Endothelial cell of umbilical vein (primary cell): ENCODE measurements at regions not wholly inside any gene's neighbourhood (a gene's known extent, or its start where the extent isn't known, plus 50 kb on each side); places are given as distances from the start of the nearest gene placed in this dataset.

ENCODE experiments used
- BruUV-seq: library from RNA; stranded (reverse); fragments of 400-500 nt; replicated peaks from 2 replicates; lab custom pipeline; 2021; lab: Mats Ljungman, UMichigan
- CTCF ChIA-PET: fragments of 300-600, 350-600 bp; sonication (Branson Sonifier 250); formaldehyde crosslinking; loops from one replicate; lab custom pipeline; 2021; ENCODE audit warnings: antibody characterized with exemption, inconsistent platforms; lab: Charles Lee
- POLR2A ChIA-PET: fragments of 300-600, 350-600 bp; sonication (Branson Sonifier 250); formaldehyde crosslinking; loops from one replicate; lab custom pipeline; 2021; ENCODE audit warnings: antibody characterized with exemption, inconsistent platforms; lab: Charles Lee
- DNase-seq: peaks from one replicate; pipeline ENCODE4 v3.0.0-alpha.2; 2011; ENCODE audit warnings: low read depth, low spot score
- FAIRE-seq: peaks from 2 replicates; lab custom pipeline; 2011; peaks lifted over from hg19 to GRCh38; lab: Jason Lieb, UNC
- H2AFZ ChIP-seq: 2 replicates; pipeline ENCODE4 v1.6.0; 2012; ENCODE audit warnings: low read depth, low read length, control low read depth, inconsistent platforms
- H3K27ac ChIP-seq: 2 replicates; pipeline ENCODE4 v1.5.1; 2011; ENCODE audit warnings: low read depth, mild to moderate bottlenecking, control low read depth, low read length, moderate library complexity; ENCODE audit not compliant: insufficient read depth
- H3K27me3 ChIP-seq, 2 experiments: 2 replicates each; pipeline versions ENCODE4 v1.6.0 to v1.6.1; 2011; ENCODE audit warnings: low read length in 2 of 2, mixed read lengths in 1 of 2; ENCODE audit not compliant: control insufficient read depth in 2 of 2, insufficient read depth in 2 of 2
- H3K36me3 ChIP-seq, 2 experiments: 2 replicates in 1 of 2; 3 replicates in 1 of 2; pipeline ENCODE4 v1.5.1; 2011; ENCODE audit warnings: low read length in 2 of 2, mild to moderate bottlenecking in 1 of 2, moderate library complexity in 1 of 2; ENCODE audit not compliant: control insufficient read depth in 2 of 2, insufficient read depth in 2 of 2; ENCODE audit errors: extremely low read depth in 1 of 2
- H3K4me1 ChIP-seq: 3 replicates; pipeline ENCODE4 v1.5.1; 2011; ENCODE audit warnings: mild to moderate bottlenecking, low read length; ENCODE audit not compliant: control insufficient read depth, insufficient read depth; ENCODE audit errors: extremely low read depth
- H3K4me2 ChIP-seq: 2 replicates; pipeline ENCODE4 v1.6.1; 2011; ENCODE audit warnings: low read length, control low read depth, mixed read lengths; ENCODE audit not compliant: insufficient read depth
- H3K4me3 ChIP-seq, 3 experiments: fragments of 200-600 bp in 1 of 3; sonication (generic), shearing (Covaris generic) in 1 of 3; replicated peaks in 1 of 3; 2 replicates each; pipeline ENCODE4 v1.5.1; 2011 to 2016; ENCODE audit warnings: control low read depth in 3 of 3, low read length in 3 of 3, mild to moderate bottlenecking in 2 of 3, inconsistent platforms in 1 of 3, low read depth in 1 of 3, moderate library complexity in 1 of 3; ENCODE audit not compliant: insufficient read depth in 1 of 3
- H3K79me2 ChIP-seq: 2 replicates; pipeline ENCODE4 v1.6.0; 2012; ENCODE audit warnings: low read length, inconsistent platforms; ENCODE audit not compliant: control insufficient read depth, insufficient read depth
- H3K9ac ChIP-seq: replicated peaks from 2 replicates; pipeline ENCODE3; 2011; ENCODE audit warnings: low read length, control low read depth; ENCODE audit not compliant: insufficient read depth; ENCODE audit errors: extremely low read depth
- H3K9me1 ChIP-seq: replicated peaks from 3 replicates; pipeline ENCODE4 v1.6.0; 2011; ENCODE audit warnings: mild to moderate bottlenecking, low read length; ENCODE audit not compliant: control insufficient read depth, insufficient read depth; ENCODE audit errors: extremely low read depth
- H3K9me3 ChIP-seq: replicated peaks from 2 replicates; pipeline ENCODE4 v1.5.1; 2012; ENCODE audit warnings: low read length, inconsistent platforms; ENCODE audit not compliant: control insufficient read depth, insufficient read depth
- H4K20me1 ChIP-seq: replicated peaks from 2 replicates; pipeline ENCODE3; 2011; ENCODE audit warnings: mild to moderate bottlenecking, low read length; ENCODE audit not compliant: control insufficient read depth, insufficient read depth; ENCODE audit errors: extremely low read depth
- EZH2 ChIP-seq: IDR thresholded peaks from 2 replicates; pipeline ENCODE4 v1.6.1; 2012; ENCODE audit warnings: borderline replicate concordance, low read depth, mild to moderate bottlenecking, moderate library complexity, low read length, inconsistent platforms; ENCODE audit not compliant: severe bottlenecking
- FOS ChIP-seq: IDR thresholded peaks from 2 replicates; pipeline ENCODE4 v1.6.1; 2011; ENCODE audit warnings: mild to moderate bottlenecking, low read length, moderate library complexity, borderline replicate concordance; ENCODE audit not compliant: insufficient read depth
- GATA2 ChIP-seq: IDR thresholded peaks from 2 replicates; pipeline ENCODE4 v1.7.0; 2011; ENCODE audit warnings: low read depth, mild to moderate bottlenecking, moderate library complexity, mixed read lengths, low read length; ENCODE audit not compliant: insufficient read length, insufficient read depth
- JUN ChIP-seq: IDR thresholded peaks from 2 replicates; pipeline ENCODE4 v1.6.1; 2011; ENCODE audit warnings: borderline replicate concordance, low read depth; ENCODE audit not compliant: insufficient read length, insufficient read depth
- MYC ChIP-seq: IDR thresholded peaks from one replicate; pipeline ENCODE4 v1.6.1; 2011; ENCODE audit warnings: mild to moderate bottlenecking, low read depth, low read length
- POLR2A ChIP-seq: IDR thresholded peaks from 2 replicates; pipeline ENCODE4 v1.6.1; 2012; ENCODE audit warnings: low read depth, mild to moderate bottlenecking, control low read depth, low read length
- POLR2AphosphoS5 ChIP-seq: IDR thresholded peaks from 2 replicates; pipeline ENCODE4 v1.6.1; 2012; ENCODE audit warnings: low read depth, mild to moderate bottlenecking, control low read depth, low read length, moderate library complexity; ENCODE audit not compliant: insufficient read depth
- dilution Hi-C: fragments of 300-500 bp; cut with MboI; formaldehyde crosslinking; loops from one replicate; pipeline ENCODE4 v1.15.0; 2019; ENCODE audit warnings: low sequenced_read_pairs; ENCODE audit not compliant: extremely low pct_ligation_motif_present
- intact Hi-C: fragments of 100-400 bp; cut with micrococcal nuclease; formaldehyde crosslinking; loops from one replicate; pipeline ENCODE4 v1.10.0; 2022
- TF ChIP-seq, protein P1 (sequence below), 2 donors: IDR thresholded peaks; 1 replicate in 1 of 2; 2 replicates in 1 of 2; pipeline ENCODE4 v1.5.1; 2011; ENCODE audit warnings: low read length in 2 of 2, mild to moderate bottlenecking in 2 of 2, moderate library complexity in 2 of 2, control low read depth in 1 of 2, inconsistent platforms in 1 of 2, low read depth in 1 of 2; ENCODE audit not compliant: insufficient read depth in 1 of 2; ENCODE audit errors: extremely low read depth in 1 of 2
- TF ChIP-seq, protein P2 (sequence below): IDR thresholded peaks from 2 replicates; pipeline ENCODE4 v1.6.1; 2011; ENCODE audit not compliant: insufficient read depth, insufficient read length

GRCh38 chr1:2917284-2917683 lies 104.0 kb upstream of the ACTRT2 start:
- Histone ChIP-seq H3K9me1 (no peaks in the 10 kb centered on the region), H3K9me3 (no peaks in the 10 kb centered on the region), H2AFZ (no peak overlapping the region), H3K4me2 (no peak overlapping the region), H3K4me3 (no peak overlapping the region), H4K20me1 (no peaks in the 10 kb centered on the region), H3K79me2 (no peaks in the 10 kb centered on the region), H3K27ac (no peak overlapping the region), H3K4me1 (no peaks in the 10 kb centered on the region), H3K27me3 (no peaks in the 10 kb centered on the region), H3K36me3 (no peaks in the 10 kb centered on the region), H3K9ac (no peak overlapping the region)
- DNase-seq (no peak), FAIRE-seq (no peak)
- TF ChIP-seq EZH2 (no peak), FOS (no peak), MYC (no peak), POLR2A (no peak), POLR2AphosphoS5 (no peak), JUN (no peak), GATA2 (no peak)
- TF ChIP-seq, protein P1, sequence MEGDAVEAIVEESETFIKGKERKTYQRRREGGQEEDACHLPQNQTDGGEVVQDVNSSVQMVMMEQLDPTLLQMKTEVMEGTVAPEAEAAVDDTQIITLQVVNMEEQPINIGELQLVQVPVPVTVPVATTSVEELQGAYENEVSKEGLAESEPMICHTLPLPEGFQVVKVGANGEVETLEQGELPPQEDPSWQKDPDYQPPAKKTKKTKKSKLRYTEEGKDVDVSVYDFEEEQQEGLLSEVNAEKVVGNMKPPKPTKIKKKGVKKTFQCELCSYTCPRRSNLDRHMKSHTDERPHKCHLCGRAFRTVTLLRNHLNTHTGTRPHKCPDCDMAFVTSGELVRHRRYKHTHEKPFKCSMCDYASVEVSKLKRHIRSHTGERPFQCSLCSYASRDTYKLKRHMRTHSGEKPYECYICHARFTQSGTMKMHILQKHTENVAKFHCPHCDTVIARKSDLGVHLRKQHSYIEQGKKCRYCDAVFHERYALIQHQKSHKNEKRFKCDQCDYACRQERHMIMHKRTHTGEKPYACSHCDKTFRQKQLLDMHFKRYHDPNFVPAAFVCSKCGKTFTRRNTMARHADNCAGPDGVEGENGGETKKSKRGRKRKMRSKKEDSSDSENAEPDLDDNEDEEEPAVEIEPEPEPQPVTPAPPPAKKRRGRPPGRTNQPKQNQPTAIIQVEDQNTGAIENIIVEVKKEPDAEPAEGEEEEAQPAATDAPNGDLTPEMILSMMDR (IDR thresholded peaks at IDR 0.05; ENCODE audit: extremely low read depth in 1 of 2, insufficient read depth in 1 of 2, low read depth in 1 of 2, low read length in 2 of 2): no peak
- TF ChIP-seq, protein P2, sequence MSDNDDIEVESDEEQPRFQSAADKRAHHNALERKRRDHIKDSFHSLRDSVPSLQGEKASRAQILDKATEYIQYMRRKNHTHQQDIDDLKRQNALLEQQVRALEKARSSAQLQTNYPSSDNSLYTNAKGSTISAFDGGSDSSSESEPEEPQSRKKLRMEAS: no peak
- no TSS peak for BruUV-seq
- ChIA-PET CTCF (no interaction called here), POLR2A (no interaction called here)
- dilution Hi-C loops (no loop called here), intact Hi-C loops (no loop called here)
